IPS-20b (cell line): ENCODE measurements at regions not wholly inside any gene's neighbourhood (a gene's known extent, or its start where the extent isn't known, plus 50 kb on each side); places are given as distances from the start of the nearest gene placed in this dataset.

ENCODE experiments used
- H3K27ac ChIP-seq: one replicate; pipeline ENCODE4 v1.5.1; 2013; ENCODE audit warnings: low read length
- H3K27me3 ChIP-seq: 2 replicates; pipeline ENCODE4 v1.6.1; 2013; ENCODE audit warnings: mild to moderate bottlenecking, low read length, inconsistent platforms; ENCODE audit not compliant: insufficient read depth
- H3K36me3 ChIP-seq: 2 replicates; pipeline ENCODE4 v1.6.1; 2013; ENCODE audit warnings: low read depth, mild to moderate bottlenecking, inconsistent platforms, low read length, moderate library complexity; ENCODE audit not compliant: insufficient read depth
- H3K4me1 ChIP-seq: 2 replicates; pipeline ENCODE4 v1.6.1; 2013; ENCODE audit warnings: mild to moderate bottlenecking, control low read depth, inconsistent platforms, low read length, moderate library complexity; ENCODE audit not compliant: insufficient read depth
- H3K4me3 ChIP-seq: 2 replicates; pipeline ENCODE4 v1.5.1; 2013; ENCODE audit warnings: mild to moderate bottlenecking, low read length, inconsistent platforms
- H3K9ac ChIP-seq: 2 replicates; pipeline ENCODE4 v1.6.1; 2013; ENCODE audit warnings: low read depth, mild to moderate bottlenecking, inconsistent platforms, low read length, moderate library complexity
- H3K9me3 ChIP-seq: 2 replicates; pipeline ENCODE4 v1.6.1; 2013; ENCODE audit warnings: mild to moderate bottlenecking, low read depth, low read length, inconsistent platforms; ENCODE audit not compliant: insufficient read depth

- H3K9me3 ChIP-seq, result peaks cover 7% of the 10 kb centered on the region
- no peak overlapping the region for H3K4me3 ChIP-seq
- no peaks in the 10 kb centered on the region for H3K36me3 ChIP-seq
- H3K4me1 ChIP-seq, result no peaks in the 10 kb centered on the region
- H3K27me3 ChIP-seq, result no peaks in the 10 kb centered on the region
- H3K27ac ChIP-seq, result no peak overlapping the region
- no peak overlapping the region for H3K9ac ChIP-seq
These were observed 243.9 kb upstream of the GYPA start for GRCh38 chr4:144384408-144384807.

- H3K36me3 ChIP-seq, result no peaks in the 10 kb centered on the region
- H3K9ac ChIP-seq, result no peak overlapping the region
- no peak overlapping the region for H3K27ac ChIP-seq
- no peak overlapping the region for H3K4me3 ChIP-seq
- no peaks in the 10 kb centered on the region for H3K9me3 ChIP-seq
- H3K4me1 ChIP-seq, result no peaks in the 10 kb centered on the region
- H3K27me3 ChIP-seq, result no peaks in the 10 kb centered on the region
These were observed 246.0 kb upstream of the HHIP start for GRCh38 chr4:144399927-144400326.

GRCh38 chr4:144402176-144402575 lies 243.8 kb upstream of the HHIP start:
- Histone ChIP-seq H3K9ac (no peak overlapping the region), H3K27ac (no peak overlapping the region)

GRCh38 chr4:144402999-144403398 lies 243.0 kb upstream of the HHIP start:
- no peak overlapping the region for H3K27ac ChIP-seq
- H3K36me3 ChIP-seq, result no peaks in the 10 kb centered on the region
- no peaks in the 10 kb centered on the region for H3K4me1 ChIP-seq
- H3K27me3 ChIP-seq, result no peaks in the 10 kb centered on the region
- H3K9me3 ChIP-seq, result no peaks in the 10 kb centered on the region
- H3K4me3 ChIP-seq, result no peak overlapping the region
- H3K9ac ChIP-seq, result no peak overlapping the region

More at GRCh38 chr4:144402176-144402575, 243.8 kb upstream of the HHIP start:
- Histone ChIP-seq H3K4me1 (no peaks in the 10 kb centered on the region), H3K4me3 (no peak overlapping the region), H3K36me3 (no peaks in the 10 kb centered on the region), H3K9me3 (no peaks in the 10 kb centered on the region), H3K27me3 (no peaks in the 10 kb centered on the region)

- H3K4me3 ChIP-seq, result no peak overlapping the region
- no peak overlapping the region for H3K9ac ChIP-seq
- no peaks in the 10 kb centered on the region for H3K27me3 ChIP-seq
- H3K27ac ChIP-seq, result no peak overlapping the region
- no peaks in the 10 kb centered on the region for H3K36me3 ChIP-seq
- no peaks in the 10 kb centered on the region for H3K9me3 ChIP-seq
- H3K4me1 ChIP-seq, result no peaks in the 10 kb centered on the region
These were observed 242.1 kb upstream of the HHIP start for GRCh38 chr4:144403893-144404292.

DNA sequence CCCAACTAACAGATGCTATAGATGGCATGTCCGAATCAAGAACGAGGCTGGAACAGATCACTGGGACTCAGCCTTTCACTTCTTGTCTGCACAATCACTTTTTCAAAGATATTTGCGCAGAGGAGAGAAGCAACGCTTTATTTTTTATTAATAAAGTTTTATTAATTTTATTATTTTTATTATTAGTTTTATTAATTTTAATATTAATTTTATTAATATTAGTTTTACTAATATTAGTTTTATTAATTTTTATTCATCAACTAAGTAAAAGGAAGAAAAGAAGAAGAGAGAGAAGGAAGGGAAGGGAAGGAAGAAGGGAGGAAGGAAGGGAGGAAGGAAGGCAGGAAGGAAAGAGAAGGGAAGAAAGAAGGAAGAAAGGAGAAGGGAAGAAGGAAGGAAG lies 236.4 kb upstream of the HHIP start:
- Histone ChIP-seq H3K4me3 (no peak overlapping the region), H3K9me3 (no peaks in the 10 kb centered on the region), H3K9ac (no peak overlapping the region), H3K36me3 (no peaks in the 10 kb centered on the region), H3K4me1 (no peaks in the 10 kb centered on the region; the same call in 1 of the 2 replicates), H3K27ac (no peak overlapping the region), H3K27me3 (no peaks in the 10 kb centered on the region)

DNA sequence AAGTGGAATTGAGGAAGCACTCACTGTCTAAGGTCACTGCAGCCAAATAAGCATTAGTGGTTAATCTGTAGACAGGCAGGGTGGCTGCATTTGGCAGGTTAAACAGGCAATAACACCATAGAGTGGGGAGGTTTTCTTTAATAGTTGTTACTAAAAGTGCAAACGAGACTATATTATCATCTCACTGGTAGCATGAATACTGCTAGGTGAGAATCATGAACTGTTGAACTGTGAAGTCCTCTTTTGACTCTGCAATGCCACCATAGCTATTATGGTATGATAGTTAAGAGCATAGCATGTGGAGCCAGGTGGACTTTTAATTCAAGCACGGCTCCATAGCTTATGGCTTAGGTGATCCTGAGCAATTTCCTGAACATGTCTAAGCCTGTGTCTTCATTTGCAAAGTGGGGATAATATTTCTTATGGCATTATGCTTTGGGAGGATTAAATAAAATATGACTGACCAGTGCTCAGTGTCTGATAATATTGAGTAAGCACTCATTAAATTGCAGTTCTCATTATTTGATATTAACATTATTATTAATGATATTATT lies 235.6 kb upstream of the HHIP start:
- Histone ChIP-seq H3K9me3 (no peaks in the 10 kb centered on the region), H3K4me1 (no peaks in the 10 kb centered on the region; the same call in 1 of the 2 replicates), H3K27me3 (no peaks in the 10 kb centered on the region), H3K4me3 (no peak overlapping the region), H3K9ac (no peak overlapping the region), H3K36me3 (no peaks in the 10 kb centered on the region), H3K27ac (no peak overlapping the region)

DNA sequence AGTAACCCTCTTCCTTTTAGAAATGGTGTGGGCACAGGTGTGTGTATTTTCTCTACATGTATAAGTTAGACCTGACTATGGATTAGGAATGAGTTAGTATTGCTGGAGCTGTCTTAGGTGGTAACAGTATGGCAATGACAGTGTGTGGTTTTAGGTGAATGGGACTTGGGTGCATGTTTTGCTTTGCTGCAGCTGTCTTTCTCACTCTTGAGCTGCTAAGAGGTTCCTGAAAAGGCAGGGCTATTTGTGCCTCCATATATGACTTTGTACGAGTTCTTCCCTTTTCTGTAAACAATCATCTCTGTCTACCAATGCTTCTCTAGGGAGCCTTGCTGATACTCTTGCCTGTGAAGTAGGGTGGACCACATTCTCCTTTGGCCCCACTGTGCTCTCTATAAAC lies 234.8 kb upstream of the HHIP start:
- Histone ChIP-seq H3K27ac (no peak overlapping the region), H3K9ac (no peak overlapping the region), H3K9me3 (no peaks in the 10 kb centered on the region), H3K36me3 (no peaks in the 10 kb centered on the region), H3K4me1 (no peaks in the 10 kb centered on the region; the same call in 1 of the 2 replicates), H3K4me3 (no peak overlapping the region), H3K27me3 (no peaks in the 10 kb centered on the region)

- Histone ChIP-seq H3K4me3 (no peak overlapping the region), H3K27ac (no peak overlapping the region), H3K4me1 (no peaks in the 10 kb centered on the region; the same call in 1 of the 2 replicates), H3K27me3 (no peaks in the 10 kb centered on the region), H3K9ac (no peak overlapping the region), H3K9me3 (no peaks in the 10 kb centered on the region), H3K36me3 (no peaks in the 10 kb centered on the region)
These were observed 234.3 kb upstream of the HHIP start for GRCh38 chr4:144411700-144412099.

GRCh38 chr4:144421056-144421455 lies 224.9 kb upstream of the HHIP start:
- H3K27me3 ChIP-seq, result no peaks in the 10 kb centered on the region
- no peaks in the 10 kb centered on the region for H3K4me1 ChIP-seq
- no peak overlapping the region for H3K27ac ChIP-seq
- no peak overlapping the region for H3K4me3 ChIP-seq
- H3K36me3 ChIP-seq, result no peaks in the 10 kb centered on the region
- H3K9me3 ChIP-seq, result no peaks in the 10 kb centered on the region
- H3K9ac ChIP-seq, result no peak overlapping the region

DNA sequence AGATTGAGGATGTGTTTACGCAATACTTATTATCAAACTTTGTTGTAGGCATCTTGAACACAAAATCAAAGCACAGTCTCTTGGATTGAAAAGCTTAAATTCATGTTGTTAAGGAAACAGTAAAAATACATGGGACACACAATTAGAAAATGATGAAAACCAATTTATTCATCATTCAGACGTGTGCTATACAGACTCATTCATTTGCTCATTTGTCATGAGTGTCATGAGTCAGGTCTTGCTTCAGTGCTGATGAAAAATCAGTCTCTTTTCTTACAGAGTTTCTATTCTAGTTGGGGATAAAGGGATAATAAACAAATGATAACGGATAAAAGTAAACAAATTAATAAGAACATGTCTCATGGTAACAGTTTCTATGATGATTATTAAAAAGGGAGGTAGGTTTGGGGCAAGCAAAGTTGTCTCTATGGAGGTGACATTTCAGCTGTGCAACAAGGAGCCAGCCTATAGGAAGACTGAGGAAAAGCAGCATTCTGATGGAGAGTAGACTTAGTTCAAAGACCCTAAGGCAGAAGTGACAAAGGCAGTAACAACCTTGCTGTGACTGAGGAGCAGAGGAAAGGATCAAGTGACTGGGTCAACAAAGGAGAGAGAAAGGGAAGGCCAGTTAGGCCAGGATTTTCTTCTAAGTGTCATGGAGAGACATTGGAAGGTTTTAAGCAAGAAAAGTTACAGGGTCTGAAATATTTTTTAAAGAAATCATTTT lies 224.0 kb upstream of the HHIP start:
- no peaks in the 10 kb centered on the region for H3K9me3 ChIP-seq
- no peak overlapping the region for H3K9ac ChIP-seq
- no peak overlapping the region for H3K4me3 ChIP-seq
- H3K4me1 ChIP-seq, result no peaks in the 10 kb centered on the region
- H3K36me3 ChIP-seq, result no peaks in the 10 kb centered on the region
- H3K27ac ChIP-seq, result no peak overlapping the region
- no peaks in the 10 kb centered on the region for H3K27me3 ChIP-seq

- Histone ChIP-seq H3K27ac (no peak overlapping the region), H3K36me3 (no peaks in the 10 kb centered on the region), H3K27me3 (no peaks in the 10 kb centered on the region), H3K9ac (no peak overlapping the region), H3K4me3 (no peak overlapping the region), H3K4me1 (no peaks in the 10 kb centered on the region), H3K9me3 (no peaks in the 10 kb centered on the region)
These were observed 222.0 kb upstream of the HHIP start for GRCh38 chr4:144423930-144424329.
